ENCODE measurements at regions not wholly inside any gene's neighbourhood (a gene's known extent, or its start where the extent isn't known, plus 50 kb on each side); places are given as distances from the start of the nearest gene placed in this dataset.

GRCh38 chr13:75024602-75025001 lies 457.4 kb downstream of the TBC1D4 start:
- TF ChIP-seq CTCF (IDR thresholded peaks at IDR 0.05; ENCODE audit: borderline replicate concordance): no peak
- intact Hi-C loops (cut with micrococcal nuclease): no loop called here

DNA sequence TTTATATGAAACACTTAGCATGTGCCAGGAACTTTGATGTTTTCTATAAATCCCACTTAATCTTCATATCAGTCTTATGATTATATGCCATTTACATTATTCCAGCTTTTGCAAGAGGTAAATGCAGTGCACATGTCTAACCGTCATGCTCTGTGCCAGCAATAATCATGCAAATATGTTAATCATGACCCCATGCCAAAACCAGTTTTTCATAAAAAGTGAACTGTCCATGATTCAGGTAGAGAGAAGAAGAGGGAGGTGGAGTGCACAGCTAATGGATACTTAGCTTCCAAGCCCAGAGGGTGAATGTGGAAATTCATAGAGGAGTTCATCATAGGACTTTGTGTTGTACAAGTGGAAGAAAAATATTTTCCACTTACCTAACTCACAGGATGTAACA lies 458.4 kb downstream of the TBC1D4 start:
- Histone ChIP-seq H3K27me3 (ENCODE audit: low read depth) (no peaks in the 10 kb centered on the region), H3K4me1 (no peaks in the 10 kb centered on the region), H3K4me3 (no peak overlapping the region), H3K36me3 (no peaks in the 10 kb centered on the region), H3K9me3 (replicated peaks) (no peaks in the 10 kb centered on the region), H3K27ac (replicated peaks) (no peak overlapping the region)
- intact Hi-C loops (cut with micrococcal nuclease): no loop called here
- DNase-seq: no peak
- no peak for TF ChIP-seq CTCF (IDR thresholded peaks at IDR 0.05; ENCODE audit: borderline replicate concordance)

More at GRCh38 chr13:75024602-75025001, 457.4 kb downstream of the TBC1D4 start:
- Histone ChIP-seq H3K9me3 (replicated peaks) (peaks cover 3% of the 10 kb centered on the region), H3K27ac (replicated peaks) (no peak overlapping the region), H3K36me3 (no peaks in the 10 kb centered on the region), H3K4me1 (no peaks in the 10 kb centered on the region), H3K4me3 (no peak overlapping the region), H3K27me3 (ENCODE audit: low read depth) (no peaks in the 10 kb centered on the region)
- no peak for DNase-seq

DNA sequence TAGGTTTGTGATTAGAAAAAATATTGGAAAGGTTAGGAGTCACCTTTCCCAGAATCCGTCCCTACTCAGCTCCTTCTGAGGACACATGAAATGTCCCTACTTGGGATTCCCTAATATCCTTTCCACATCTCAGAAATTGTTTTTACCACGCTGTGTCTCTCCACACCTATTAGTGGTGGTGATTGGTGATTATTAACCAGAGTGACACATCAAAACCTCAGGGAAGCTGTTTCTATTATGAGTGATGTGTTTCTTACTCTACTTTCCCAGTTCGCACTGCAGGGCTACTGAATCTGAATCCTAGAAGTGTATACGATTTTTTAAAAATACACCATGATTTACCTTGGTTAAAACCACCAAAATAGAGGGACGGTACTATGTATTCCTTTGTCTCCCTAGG lies 460.8 kb downstream of the TBC1D4 start:
- DNase-seq: no peak
- no peaks in the 10 kb centered on the region for H3K9me3 ChIP-seq (replicated peaks)
- intact Hi-C loops (cut with micrococcal nuclease): no loop called here
- H3K27ac ChIP-seq (replicated peaks): no peak overlapping the region
- no peaks in the 10 kb centered on the region for H3K36me3 ChIP-seq
- no peaks in the 10 kb centered on the region for H3K27me3 ChIP-seq (ENCODE audit: low read depth)
- no peak for TF ChIP-seq CTCF (IDR thresholded peaks at IDR 0.05; ENCODE audit: borderline replicate concordance)
- no peaks in the 10 kb centered on the region for H3K4me1 ChIP-seq
- H3K4me3 ChIP-seq: no peak overlapping the region

- Histone ChIP-seq H3K27me3 (ENCODE audit: low read depth) (no peaks in the 10 kb centered on the region), H3K27ac (replicated peaks) (no peak overlapping the region), H3K4me3 (no peak overlapping the region), H3K9me3 (replicated peaks) (no peaks in the 10 kb centered on the region), H3K36me3 (no peaks in the 10 kb centered on the region), H3K4me1 (no peaks in the 10 kb centered on the region)
- no peak for DNase-seq
- intact Hi-C loops (cut with micrococcal nuclease): no loop called here
- TF ChIP-seq CTCF (IDR thresholded peaks at IDR 0.05; ENCODE audit: borderline replicate concordance): no peak
These were observed 465.7 kb downstream of the TBC1D4 start for GRCh38 chr13:75016225-75016624.

DNA sequence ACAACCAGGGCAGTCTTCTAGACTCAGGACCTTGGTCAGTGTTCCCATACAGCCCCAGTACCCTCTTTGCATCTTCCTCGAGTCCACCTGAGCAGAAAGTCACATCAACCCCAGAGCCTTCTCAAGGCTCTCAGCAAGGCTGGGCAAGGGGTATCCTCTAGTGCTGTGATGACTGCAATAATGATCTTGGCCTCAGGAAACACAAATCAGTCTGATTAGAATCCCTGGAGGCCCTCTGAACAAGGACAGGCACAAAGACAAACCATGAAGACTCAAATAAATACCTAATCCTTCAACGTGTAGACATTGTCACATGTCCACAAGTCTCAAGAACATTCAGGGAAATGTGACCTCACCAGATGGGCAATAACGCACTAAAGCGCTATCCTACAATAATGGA lies 468.2 kb downstream of the TBC1D4 start:
- Histone ChIP-seq H3K9me3 (replicated peaks) (no peaks in the 10 kb centered on the region), H3K4me3 (no peak overlapping the region), H3K27me3 (ENCODE audit: low read depth) (no peaks in the 10 kb centered on the region), H3K36me3 (no peaks in the 10 kb centered on the region), H3K27ac (replicated peaks) (no peak overlapping the region), H3K4me1 (no peaks in the 10 kb centered on the region)
- intact Hi-C loops (cut with micrococcal nuclease): no loop called here
- no peak for TF ChIP-seq CTCF (IDR thresholded peaks at IDR 0.05; ENCODE audit: borderline replicate concordance)
- no peak for DNase-seq

DNA sequence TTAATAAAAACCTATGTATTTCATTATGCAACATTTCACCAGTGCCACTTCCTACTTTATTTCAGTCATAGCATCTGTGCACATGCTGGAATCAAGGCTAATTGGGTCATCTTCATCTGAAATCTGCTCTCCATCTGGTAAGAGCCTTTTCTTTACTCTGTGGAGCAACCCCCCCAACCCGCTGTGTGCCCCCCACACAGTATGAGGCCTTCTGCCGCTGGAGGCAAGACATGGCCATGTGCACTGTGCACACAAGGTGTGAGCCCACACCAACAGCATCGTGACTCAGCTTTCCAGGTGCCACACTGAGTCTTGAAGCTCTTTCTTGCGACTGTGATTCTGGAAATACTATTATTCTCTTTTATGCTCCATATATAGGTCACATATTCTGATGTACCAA lies 471.0 kb downstream of the TBC1D4 start:
- Histone ChIP-seq H3K36me3 (no peaks in the 10 kb centered on the region), H3K4me1 (no peaks in the 10 kb centered on the region), H3K27ac (replicated peaks) (no peak overlapping the region), H3K4me3 (no peak overlapping the region), H3K27me3 (ENCODE audit: low read depth) (no peaks in the 10 kb centered on the region), H3K9me3 (replicated peaks) (no peaks in the 10 kb centered on the region)
- TF ChIP-seq CTCF (IDR thresholded peaks at IDR 0.05; ENCODE audit: borderline replicate concordance): no peak
- intact Hi-C loops (cut with micrococcal nuclease): no loop called here
- DNase-seq: no peak
